ENCODE measurements at regions not wholly inside any gene's neighbourhood (a gene's known extent, or its start where the extent isn't known, plus 50 kb on each side); places are given as distances from the start of the nearest gene placed in this dataset.

GRCh38 chr4:89587364-89587763 is 249.6 kb downstream of the SNCA start:
- TF ChIP-seq CTCF (IDR thresholded peaks at IDR 0.05; ENCODE audit: insufficient read depth, low read depth, low read length, missing control alignments): no peak
- DNase-seq (ENCODE audit: low read depth): no peak
- no peak overlapping the region for H3K4me3 ChIP-seq (ENCODE audit: low read depth, low read length)

- peak; percentile 4 for TF ChIP-seq CTCF (IDR thresholded peaks at IDR 0.05; ENCODE audit: insufficient read depth, low read depth, low read length, missing control alignments)
- peak; percentile 5 for DNase-seq (ENCODE audit: low read depth)
- no peak overlapping the region for H3K4me3 ChIP-seq (ENCODE audit: low read depth, low read length)
Observed at GRCh38 chr4:89586864-89587263, 250.1 kb downstream of the SNCA start.

GRCh38 chr4:89586318-89586717 is 250.6 kb downstream of the SNCA start:
- DNase-seq (ENCODE audit: low read depth): no peak
- no peak for TF ChIP-seq CTCF (IDR thresholded peaks at IDR 0.05; ENCODE audit: insufficient read depth, low read depth, low read length, missing control alignments)
- no peak overlapping the region for H3K4me3 ChIP-seq (ENCODE audit: low read depth, low read length)

- DNase-seq (ENCODE audit: low read depth): no peak
- no peak for TF ChIP-seq CTCF (IDR thresholded peaks at IDR 0.05; ENCODE audit: insufficient read depth, low read depth, low read length, missing control alignments)
Observed at GRCh38 chr4:89582756-89583505, 254.0 kb downstream of the SNCA start.

GRCh38 chr4:89579771-89580170 is 257.2 kb downstream of the SNCA start:
- H3K4me3 ChIP-seq (ENCODE audit: low read depth, low read length): no peak overlapping the region
- no peak for DNase-seq (ENCODE audit: low read depth)
- no peak for TF ChIP-seq CTCF (IDR thresholded peaks at IDR 0.05; ENCODE audit: insufficient read depth, low read depth, low read length, missing control alignments)

More at GRCh38 chr4:89582756-89583505, 254.0 kb downstream of the SNCA start:
- no peak overlapping the region for H3K4me3 ChIP-seq (ENCODE audit: low read depth, low read length)

GRCh38 chr4:89576246-89576645 is 260.7 kb downstream of the SNCA start:
- TF ChIP-seq CTCF (IDR thresholded peaks at IDR 0.05; ENCODE audit: insufficient read depth, low read depth, low read length, missing control alignments): no peak
- H3K4me3 ChIP-seq (ENCODE audit: low read depth, low read length): no peak overlapping the region
- DNase-seq (ENCODE audit: low read depth): no peak

GRCh38 chr4:89575840-89576239 is 261.1 kb downstream of the SNCA start:
- TF ChIP-seq CTCF (IDR thresholded peaks at IDR 0.05; ENCODE audit: insufficient read depth, low read depth, low read length, missing control alignments): no peak
- no peak overlapping the region for H3K4me3 ChIP-seq (ENCODE audit: low read depth, low read length)
- DNase-seq (ENCODE audit: low read depth): no peak

Data from GM12865 (cell line).